Skeletal muscle cell (primary cell): ENCODE measurements at regions not wholly inside any gene's neighbourhood (a gene's known extent, or its start where the extent isn't known, plus 50 kb on each side); places are given as distances from the start of the nearest gene placed in this dataset.
"Not testable (repeated sequence)": the region's sequence is repeated elsewhere in the genome, so short reads cannot be mapped to it uniquely, and the experiment has no call there.

Experiments
- DNase-seq: peaks from one replicate; pipeline ENCODE4 v3.0.0-alpha.2; 2010; ENCODE audit warnings: low read depth
- H3K4me3 ChIP-seq: 2 replicates; pipeline ENCODE4 v1.5.1; 2011; ENCODE audit warnings: low read depth, mild to moderate bottlenecking, control low read depth, low read length, moderate library complexity

- H3K4me3 ChIP-seq, DNase-seq: not testable (repeated sequence)
Observed at GRCh38 chr20:40004092-40004491, 684.9 kb downstream of the MAFB start.

GRCh38 chr20:39993742-39994141, 695.3 kb downstream of the MAFB start:
- no peak for DNase-seq
- H3K4me3 ChIP-seq = no peak overlapping the region

GRCh38 chr20:39990692-39991091, 698.3 kb downstream of the MAFB start:
- DNase-seq = no peak
- H3K4me3 ChIP-seq = no peak overlapping the region

GRCh38 chr20:39988991-39989390, 700.0 kb downstream of the MAFB start:
- H3K4me3 ChIP-seq = no peak overlapping the region
- no peak for DNase-seq

GRCh38 chr20:39986173-39986904, 702.7 kb downstream of the MAFB start:
- H3K4me3 ChIP-seq = no peak overlapping the region
- no peak for DNase-seq

- H3K4me3 ChIP-seq = no peak overlapping the region
- no peak for DNase-seq
Observed at GRCh38 chr20:39985271-39985827, 703.7 kb downstream of the MAFB start.

GRCh38 chr20:39983655-39984054, 705.4 kb downstream of the MAFB start:
- H3K4me3 ChIP-seq = no peak overlapping the region
- DNase-seq = no peak

GRCh38 chr20:39983183-39983582, 705.9 kb downstream of the MAFB start:
- H3K4me3 ChIP-seq = no peak overlapping the region
- DNase-seq = no peak

- no peak for DNase-seq
- no peak overlapping the region for H3K4me3 ChIP-seq
Observed at GRCh38 chr20:39974966-39975501, 714.0 kb downstream of the MAFB start.

- DNase-seq = no peak
- no peak overlapping the region for H3K4me3 ChIP-seq
Observed at GRCh38 chr20:39968495-39968894, 720.5 kb downstream of the MAFB start.

- no peak overlapping the region for H3K4me3 ChIP-seq
- DNase-seq = no peak
Observed at GRCh38 chr20:39967806-39968205, 721.2 kb downstream of the MAFB start.

GRCh38 chr20:39961637-39962244, 727.3 kb downstream of the MAFB start:
- no peak overlapping the region for H3K4me3 ChIP-seq
- no peak for DNase-seq

- no peak for DNase-seq
- H3K4me3 ChIP-seq = no peak overlapping the region
Observed at GRCh38 chr20:39960522-39961428, 728.3 kb downstream of the MAFB start.

GRCh38 chr20:39957911-39958310, 731.1 kb downstream of the MAFB start:
- not testable (repeated sequence) for H3K4me3 ChIP-seq, DNase-seq

- no peak for DNase-seq
- no peak overlapping the region for H3K4me3 ChIP-seq
Observed at GRCh38 chr20:39954621-39955020, 734.4 kb downstream of the MAFB start.

- no peak for DNase-seq
- H3K4me3 ChIP-seq = no peak overlapping the region
Observed at GRCh38 chr20:39946931-39947330, 742.1 kb downstream of the MAFB start.

GRCh38 chr20:39946053-39946810, 742.8 kb downstream of the MAFB start:
- no peak overlapping the region for H3K4me3 ChIP-seq
- no peak for DNase-seq

GRCh38 chr20:39944861-39945260, 744.2 kb downstream of the MAFB start:
- DNase-seq = no peak
- H3K4me3 ChIP-seq = no peak overlapping the region

- DNase-seq = no peak
- no peak overlapping the region for H3K4me3 ChIP-seq
Observed at GRCh38 chr20:39943336-39943735, 745.7 kb downstream of the MAFB start.
